HG02798 (cell line): ENCODE measurements at regions not wholly inside any gene's neighbourhood (a gene's known extent, or its start where the extent isn't known, plus 50 kb on each side); places are given as distances from the start of the nearest gene placed in this dataset.
"Not testable (repeated sequence)": the region's sequence is repeated elsewhere in the genome, so short reads cannot be mapped to it uniquely, and the experiment has no call there.

Experiments used
- ATAC-seq: cut with Tn5 transposase; IDR thresholded peaks from one replicate; pipeline ENCODE4 v1.9.1; 2021; ENCODE audit warnings: mild to moderate bottlenecking; ENCODE audit not compliant: unreplicated experiment, poor library complexity

GRCh38 chr2:53610260-53610659 is 157.3 kb upstream of the CHAC2 start:
- no peak for ATAC-seq

- no peak for ATAC-seq
These were observed 158.1 kb upstream of the CHAC2 start for GRCh38 chr2:53609551-53609950.

GRCh38 chr2:53608293-53608692 is 159.3 kb upstream of the CHAC2 start:
- ATAC-seq: no peak

GRCh38 chr2:53600815-53601214 is 166.8 kb upstream of the CHAC2 start:
- no peak for ATAC-seq

GRCh38 chr2:53586733-53587612 is 180.6 kb upstream of the CHAC2 start:
- ATAC-seq: not testable (repeated sequence)

GRCh38 chr2:53584986-53585385 is 182.6 kb upstream of the CHAC2 start:
- no peak for ATAC-seq

GRCh38 chr2:53583583-53583982 is 184.0 kb upstream of the CHAC2 start:
- ATAC-seq: no peak

- ATAC-seq: no peak
These were observed 185.0 kb upstream of the CHAC2 start for GRCh38 chr2:53582556-53582955.

GRCh38 chr2:53576166-53576565 is 191.4 kb upstream of the CHAC2 start:
- no peak for ATAC-seq

GRCh38 chr2:53575721-53576124 is 191.9 kb upstream of the CHAC2 start:
- no peak for ATAC-seq

- ATAC-seq: no peak
These were observed 194.9 kb upstream of the CHAC2 start for GRCh38 chr2:53572696-53573095.

GRCh38 chr2:53569957-53570727 is 197.5 kb upstream of the CHAC2 start:
- ATAC-seq: no peak

GRCh38 chr2:53568469-53568868 is 199.1 kb upstream of the CHAC2 start:
- ATAC-seq: no peak

GRCh38 chr2:53567073-53567472 is 200.5 kb upstream of the CHAC2 start:
- ATAC-seq: no peak

GRCh38 chr2:53562407-53562806 is 205.2 kb upstream of the CHAC2 start:
- no peak for ATAC-seq

GRCh38 chr2:53561155-53561554 is 206.4 kb upstream of the CHAC2 start:
- no peak for ATAC-seq

- ATAC-seq: no peak
These were observed 208.2 kb upstream of the CHAC2 start for GRCh38 chr2:53559302-53559966.

GRCh38 chr2:53558867-53559266 is 208.7 kb upstream of the CHAC2 start:
- ATAC-seq: no peak

- ATAC-seq: no peak
These were observed 218.1 kb upstream of the CHAC2 start for GRCh38 chr2:53549497-53549896.

GRCh38 chr2:53545604-53546003 is 222.0 kb upstream of the CHAC2 start:
- no peak for ATAC-seq
